ENCODE measurements at regions not wholly inside any gene's neighbourhood (a gene's known extent, or its start where the extent isn't known, plus 50 kb on each side); places are given as distances from the start of the nearest gene placed in this dataset.

GRCh38 chr4:30399476-30399875 lies 320.7 kb upstream of the PCDH7 start:
- TF ChIP-seq EP300 (IDR thresholded peaks at IDR 0.05): no peak
- TF ChIP-seq CTCF (IDR thresholded peaks at IDR 0.05): no peak
- TF ChIP-seq POLR2A (IDR thresholded peaks at IDR 0.05): no peak
